Activated CD8-positive, alpha-beta memory T cell treated with anti-CD3 and anti-CD28 coated beads, Interleukin-2, amount 50 U/mL, for 1 hour (primary cell): ENCODE measurements at regions not wholly inside any gene's neighbourhood (a gene's known extent, or its start where the extent isn't known, plus 50 kb on each side); places are given as distances from the start of the nearest gene placed in this dataset.
A peak's percentile ranks its signal among the peaks of the same experiment; 100 is the strongest.
"Not testable (repeated sequence)": the region's sequence is repeated elsewhere in the genome, so short reads cannot be mapped to it uniquely, and the experiment has no call there.

Experiments
- DNase-seq: peaks from one replicate; pipeline ENCODE4 v3.0.0-alpha.2; 2020; ENCODE audit errors: extremely low read depth

DNA sequence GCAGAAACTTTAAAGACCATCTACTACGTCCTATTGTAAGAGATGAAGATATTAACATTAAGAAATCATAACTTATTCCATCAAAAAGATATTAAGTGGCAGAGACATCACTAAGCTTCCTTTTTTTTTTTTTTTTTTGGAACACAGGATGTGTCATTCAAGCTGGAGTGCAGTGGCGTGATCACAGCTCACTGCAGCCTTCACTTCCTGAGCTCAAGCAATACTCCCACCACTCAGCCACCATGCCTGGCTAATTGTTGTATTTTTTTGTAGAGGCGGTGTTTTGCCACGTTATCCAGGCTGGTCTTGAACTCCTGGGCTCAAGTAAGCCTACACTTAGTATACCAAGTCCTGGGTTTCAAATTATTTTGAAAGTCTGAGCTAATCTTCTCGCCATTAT lies 169.7 kb upstream of the KCTD7 start:
- DNase-seq = not testable (repeated sequence)

- not testable (repeated sequence) for DNase-seq
These were observed 168.8 kb upstream of the KCTD7 start for GRCh38 chr7:66459783-66460413.

GRCh38 chr7:66460921-66461361 lies 167.7 kb upstream of the KCTD7 start:
- no peak for DNase-seq

- not testable (repeated sequence) for DNase-seq
These were observed 167.3 kb upstream of the KCTD7 start for GRCh38 chr7:66461397-66461796.

- not testable (repeated sequence) for DNase-seq
These were observed 165.8 kb upstream of the KCTD7 start for GRCh38 chr7:66462831-66463230.

- no peak for DNase-seq
These were observed 164.6 kb upstream of the KCTD7 start for GRCh38 chr7:66464059-66464458.

- DNase-seq = no peak
These were observed 162.5 kb upstream of the KCTD7 start for GRCh38 chr7:66466081-66466600.

DNA sequence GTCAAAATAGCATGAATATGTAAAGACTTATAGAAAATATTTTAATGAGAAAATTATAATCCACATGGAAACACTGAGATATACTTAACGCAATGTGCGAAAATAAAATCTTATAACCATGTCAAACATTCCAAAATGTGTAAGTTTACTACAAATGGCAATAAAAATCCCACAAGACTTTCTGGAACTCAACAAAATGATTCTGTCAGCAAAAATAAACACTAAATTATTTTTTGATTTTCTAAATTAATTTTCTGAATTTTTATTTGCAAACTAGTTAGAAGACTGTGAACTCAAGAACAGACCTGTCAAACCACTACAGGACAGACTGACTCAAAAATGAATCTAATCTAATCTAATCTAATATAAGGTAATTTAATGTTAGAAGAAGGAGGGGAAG lies 160.8 kb upstream of the KCTD7 start:
- no peak for DNase-seq

DNA sequence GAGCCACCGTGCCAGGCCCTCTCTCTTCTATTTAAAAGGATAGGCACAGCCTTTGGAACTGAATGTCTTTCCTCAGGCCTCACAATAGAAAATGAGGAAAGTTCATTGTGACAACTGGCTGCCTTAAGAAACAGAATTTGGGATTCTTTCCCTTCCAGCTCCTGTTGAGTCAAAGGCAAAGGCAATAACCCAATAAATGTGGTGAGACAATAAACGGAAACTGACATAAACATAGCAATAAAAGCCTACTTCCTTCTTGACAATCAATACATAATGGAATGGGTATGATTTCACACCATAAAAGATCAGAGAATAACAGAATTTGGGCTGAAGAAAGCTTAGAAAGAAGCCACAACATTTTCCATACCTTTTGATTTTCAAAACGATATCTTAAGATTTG lies 155.6 kb upstream of the KCTD7 start:
- not testable (repeated sequence) for DNase-seq

GRCh38 chr7:66474441-66474840 lies 154.2 kb upstream of the KCTD7 start:
- DNase-seq = no peak

- DNase-seq = not testable (repeated sequence)
These were observed 152.6 kb upstream of the KCTD7 start for GRCh38 chr7:66476056-66476455.

DNA sequence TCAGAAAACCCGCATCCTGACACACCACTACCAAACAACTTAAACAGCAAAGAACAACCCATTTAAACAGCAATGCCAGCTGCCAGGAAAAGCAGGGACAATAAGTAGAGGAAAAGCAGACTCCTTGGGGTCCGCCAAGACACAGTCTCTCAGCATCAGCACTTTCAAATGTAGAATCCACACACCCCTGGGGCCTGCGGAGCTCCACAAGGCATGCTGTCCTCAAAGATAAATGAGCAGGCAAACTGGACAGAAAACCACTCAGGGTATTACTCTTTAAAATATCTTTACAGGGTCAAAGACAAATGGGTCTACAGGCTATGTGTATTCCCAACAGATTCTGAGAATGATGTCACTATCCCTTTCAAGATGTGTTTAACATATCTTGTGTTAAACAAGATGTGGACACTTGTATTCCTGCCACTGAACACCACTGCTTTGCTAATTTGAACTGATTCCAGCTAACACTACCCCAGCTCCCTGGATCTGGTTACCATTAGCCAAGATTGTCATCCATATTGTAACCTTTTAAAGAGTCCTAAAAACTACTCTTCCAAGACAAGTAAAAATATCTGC lies 150.8 kb upstream of the KCTD7 start:
- DNase-seq = not testable (repeated sequence)

DNA sequence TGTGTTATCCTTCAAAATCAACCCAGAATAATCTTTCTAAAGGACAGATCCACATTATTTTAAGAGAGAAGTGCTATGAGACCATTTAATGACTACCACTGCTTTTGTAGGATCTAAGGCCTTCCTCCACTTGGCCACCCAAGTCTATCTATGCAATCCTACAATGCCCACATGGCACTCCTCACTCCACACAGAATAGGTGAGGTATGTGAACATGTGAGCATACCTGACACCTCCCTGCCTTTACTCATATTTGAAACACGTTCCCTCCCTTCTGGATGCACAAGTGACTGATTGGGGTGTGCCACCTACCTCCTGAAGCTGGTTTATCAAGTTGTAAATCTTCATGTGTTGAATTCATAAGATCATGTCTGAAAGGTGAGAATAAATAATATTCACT lies 147.5 kb upstream of the KCTD7 start:
- DNase-seq = not testable (repeated sequence)

GRCh38 chr7:66489065-66489464 lies 139.6 kb upstream of the KCTD7 start:
- DNase-seq = not testable (repeated sequence)

DNA sequence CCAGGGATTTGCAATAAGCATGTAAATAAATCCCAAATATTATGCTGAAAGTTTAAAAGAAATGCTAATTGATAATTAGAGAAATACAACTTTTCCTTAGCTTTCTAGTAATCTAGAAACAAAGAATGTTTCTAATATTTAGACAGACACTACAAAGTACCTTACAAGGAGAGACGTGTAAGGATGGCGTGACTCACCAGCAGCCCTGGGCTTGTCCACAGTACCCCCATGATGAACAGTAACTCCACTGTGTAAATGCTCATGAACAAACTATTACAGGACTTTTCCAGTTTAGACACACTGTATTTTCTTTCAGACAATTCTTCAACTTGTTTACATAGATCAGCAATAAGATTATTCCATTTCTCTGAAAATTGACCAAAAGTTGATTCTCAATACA lies 138.9 kb upstream of the KCTD7 start:
- not testable (repeated sequence) for DNase-seq

GRCh38 chr7:66490979-66491378 lies 137.7 kb upstream of the KCTD7 start:
- DNase-seq = not testable (repeated sequence)

DNA sequence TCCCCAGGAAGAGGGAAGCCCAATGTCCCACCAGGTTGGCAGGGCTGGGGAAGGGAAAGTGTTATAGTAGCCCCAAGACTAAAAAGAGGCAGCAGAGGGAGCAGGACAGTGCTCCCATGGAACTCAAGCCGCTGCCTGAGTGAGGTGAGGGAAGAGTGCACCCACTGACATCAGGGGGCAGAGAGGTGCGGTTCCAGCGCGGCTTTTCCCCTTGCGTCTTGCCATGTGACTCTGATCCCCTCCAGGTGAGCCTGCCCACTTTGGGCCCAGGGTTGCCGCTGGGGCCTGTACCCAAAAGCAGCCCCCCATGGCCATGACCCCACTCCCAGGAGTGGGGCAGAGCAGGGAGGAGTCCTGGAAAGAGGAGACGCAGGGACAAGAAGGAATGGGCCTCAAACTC lies 136.3 kb upstream of the KCTD7 start:
- DNase-seq = not testable (repeated sequence)

- peak; percentile 95 for DNase-seq
These were observed 135.2 kb upstream of the KCTD7 start for GRCh38 chr7:66493235-66494205.

GRCh38 chr7:66497346-66497745 lies 131.3 kb upstream of the KCTD7 start:
- no peak for DNase-seq

GRCh38 chr7:66500087-66500486 lies 128.6 kb upstream of the KCTD7 start:
- no peak for DNase-seq

GRCh38 chr7:66502230-66503035 lies 126.2 kb upstream of the KCTD7 start:
- no peak for DNase-seq

GRCh38 chr7:66503036-66503370 lies 125.7 kb upstream of the KCTD7 start:
- DNase-seq = no peak
